Liver (tissue), 2 donors: ENCODE measurements at regions not wholly inside any gene's neighbourhood (a gene's known extent, or its start where the extent isn't known, plus 50 kb on each side); places are given as distances from the start of the nearest gene placed in this dataset.

ENCODE experiments used
- ZBTB33 ChIP-seq: IDR thresholded peaks from 2 replicates; pipeline ENCODE4 v1.6.1; 2016; ENCODE audit warnings: antibody characterized with exemption
- TF ChIP-seq, protein P1 (sequence below): fragments of 150-350 bp; IDR thresholded peaks from 2 replicates; pipeline ENCODE4 v1.5.1; 2017; ENCODE audit warnings: improper control_type of control experiment, low read depth, low read length; ENCODE audit not compliant: missing input control
- donor health status: healthy.

DNA sequence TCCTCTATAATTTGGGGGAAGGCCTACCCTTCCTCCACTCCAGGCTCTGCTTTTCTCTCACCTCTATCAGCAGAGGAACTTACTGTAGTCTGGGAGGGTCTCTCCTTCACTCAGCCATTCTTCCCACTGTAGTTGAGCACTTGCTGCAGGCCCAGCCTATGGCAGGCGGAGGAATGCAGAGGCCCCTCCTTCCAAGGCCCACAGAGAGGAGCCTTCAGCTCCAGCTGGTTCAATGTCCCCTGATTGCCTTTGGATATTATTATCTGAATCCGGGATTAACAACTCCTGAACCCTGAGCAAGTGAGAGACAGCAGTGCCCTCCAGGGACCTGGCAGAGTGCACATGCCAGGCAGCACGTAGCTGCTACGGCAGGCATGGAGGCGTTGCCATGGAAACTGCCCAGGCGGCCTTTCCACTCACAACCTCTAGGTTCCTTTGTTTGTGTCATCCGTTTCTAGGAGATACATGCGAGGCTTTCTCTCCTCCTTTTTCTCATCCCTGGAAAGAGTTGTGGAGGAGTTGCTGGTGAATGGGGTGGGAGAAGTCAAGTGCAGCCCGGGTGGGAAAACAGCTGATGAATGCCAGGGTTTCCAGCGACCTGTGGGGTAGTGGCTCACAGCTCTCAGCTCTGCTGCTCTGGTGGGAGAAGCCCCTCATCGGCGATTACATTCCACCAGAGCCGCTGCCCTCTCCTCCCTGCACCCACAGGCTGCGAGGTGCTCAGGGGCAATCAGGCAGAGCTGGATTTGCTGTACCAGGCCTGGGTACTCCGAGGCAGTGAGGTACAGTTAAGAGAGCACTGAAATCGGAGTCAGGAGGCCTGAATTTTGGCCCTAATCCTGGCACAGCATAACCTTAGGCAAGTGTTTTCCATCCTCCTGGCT lies 55.3 kb upstream of the HK2 start:
- TF ChIP-seq, protein P1, sequence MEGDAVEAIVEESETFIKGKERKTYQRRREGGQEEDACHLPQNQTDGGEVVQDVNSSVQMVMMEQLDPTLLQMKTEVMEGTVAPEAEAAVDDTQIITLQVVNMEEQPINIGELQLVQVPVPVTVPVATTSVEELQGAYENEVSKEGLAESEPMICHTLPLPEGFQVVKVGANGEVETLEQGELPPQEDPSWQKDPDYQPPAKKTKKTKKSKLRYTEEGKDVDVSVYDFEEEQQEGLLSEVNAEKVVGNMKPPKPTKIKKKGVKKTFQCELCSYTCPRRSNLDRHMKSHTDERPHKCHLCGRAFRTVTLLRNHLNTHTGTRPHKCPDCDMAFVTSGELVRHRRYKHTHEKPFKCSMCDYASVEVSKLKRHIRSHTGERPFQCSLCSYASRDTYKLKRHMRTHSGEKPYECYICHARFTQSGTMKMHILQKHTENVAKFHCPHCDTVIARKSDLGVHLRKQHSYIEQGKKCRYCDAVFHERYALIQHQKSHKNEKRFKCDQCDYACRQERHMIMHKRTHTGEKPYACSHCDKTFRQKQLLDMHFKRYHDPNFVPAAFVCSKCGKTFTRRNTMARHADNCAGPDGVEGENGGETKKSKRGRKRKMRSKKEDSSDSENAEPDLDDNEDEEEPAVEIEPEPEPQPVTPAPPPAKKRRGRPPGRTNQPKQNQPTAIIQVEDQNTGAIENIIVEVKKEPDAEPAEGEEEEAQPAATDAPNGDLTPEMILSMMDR = no peak
- TF ChIP-seq ZBTB33 = no peak
